ENCODE measurements at regions not wholly inside any gene's neighbourhood (a gene's known extent, or its start where the extent isn't known, plus 50 kb on each side); places are given as distances from the start of the nearest gene placed in this dataset.

DNA sequence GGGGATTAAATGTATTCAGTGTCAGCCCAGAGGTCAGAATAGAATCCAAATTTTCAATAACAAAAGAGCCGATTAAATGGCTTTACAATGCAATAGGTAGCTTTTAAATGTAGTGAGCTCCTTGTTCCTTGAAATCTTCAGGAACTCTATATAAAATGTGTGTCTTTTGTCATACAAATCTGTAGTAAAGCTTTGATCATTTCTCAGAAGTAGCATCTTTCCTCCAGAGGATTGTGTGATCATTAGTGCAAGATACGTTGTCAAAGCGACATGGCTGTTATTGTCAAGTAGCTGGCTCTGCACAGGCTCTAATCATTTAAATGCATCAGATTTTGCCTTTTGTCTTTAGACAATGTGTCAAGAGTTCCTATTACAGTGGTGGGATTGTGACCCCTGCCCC is 116.1 kb upstream of the NAMPT start:
- no peak overlapping the region for H3K27ac ChIP-seq (ENCODE audit: low read depth in 2 of 2, low read length in 1 of 2)
- no peaks in the 10 kb centered on the region for H3K9me3 ChIP-seq (ENCODE audit: control insufficient read depth in 2 of 2, insufficient read depth in 1 of 2, low read depth in 1 of 2, low read length in 1 of 2)
- no peaks in the 10 kb centered on the region for H3K36me3 ChIP-seq (ENCODE audit: control insufficient read depth in 2 of 2, insufficient read depth in 2 of 2, low read length in 1 of 2)
- 86 to 93% methylated on average over 3 of the region's 3 CpGs for WGBS, 2 donors
- no peak overlapping the region for H3K4me3 ChIP-seq (ENCODE audit: low read depth in 1 of 2, low read length in 2 of 2)
- no peaks in the 10 kb centered on the region for H3K27me3 ChIP-seq (ENCODE audit: control insufficient read depth in 1 of 2, insufficient read depth in 2 of 2, low read length in 2 of 2)
- H3K4me1 ChIP-seq (ENCODE audit: control insufficient read depth in 2 of 2, insufficient read depth in 2 of 2, low read length in 1 of 2): no peaks in the 10 kb centered on the region

DNA sequence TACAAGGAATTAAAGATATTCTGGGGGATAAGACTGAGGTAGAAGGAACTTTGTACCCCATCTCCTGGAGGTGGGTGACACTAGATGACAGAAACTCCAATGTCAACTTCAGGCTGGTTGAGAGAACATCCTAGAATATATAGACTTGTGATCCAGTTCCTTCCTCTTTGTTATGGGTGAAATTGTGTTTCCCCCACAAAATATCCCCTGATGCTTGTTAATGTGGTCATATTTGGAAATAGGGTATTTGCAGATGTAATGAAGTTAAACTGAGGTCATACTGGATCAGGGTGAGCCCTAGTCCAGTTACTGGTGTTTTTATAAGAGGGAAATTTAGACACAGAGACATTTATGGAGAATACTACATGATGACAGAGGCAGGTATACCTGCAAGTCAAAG is 114.0 kb upstream of the NAMPT start:
- no peaks in the 10 kb centered on the region for H3K27me3 ChIP-seq (ENCODE audit: control insufficient read depth in 1 of 2, insufficient read depth in 2 of 2, low read length in 2 of 2)
- no peaks in the 10 kb centered on the region for H3K4me1 ChIP-seq (ENCODE audit: control insufficient read depth in 2 of 2, insufficient read depth in 2 of 2, low read length in 1 of 2)
- H3K9me3 ChIP-seq (ENCODE audit: control insufficient read depth in 2 of 2, insufficient read depth in 1 of 2, low read depth in 1 of 2, low read length in 1 of 2): no peaks in the 10 kb centered on the region
- H3K4me3 ChIP-seq (ENCODE audit: low read depth in 1 of 2, low read length in 2 of 2): no peak overlapping the region
- H3K36me3 ChIP-seq (ENCODE audit: control insufficient read depth in 2 of 2, insufficient read depth in 2 of 2, low read length in 1 of 2): no peaks in the 10 kb centered on the region
- no peak overlapping the region for H3K27ac ChIP-seq (ENCODE audit: low read depth in 2 of 2, low read length in 1 of 2)

GRCh38 chr7:106397994-106398393 is 113.2 kb upstream of the NAMPT start:
- H3K9me3 ChIP-seq (ENCODE audit: control insufficient read depth in 2 of 2, insufficient read depth in 1 of 2, low read depth in 1 of 2, low read length in 1 of 2): no peaks in the 10 kb centered on the region
- H3K36me3 ChIP-seq (ENCODE audit: control insufficient read depth in 2 of 2, insufficient read depth in 2 of 2, low read length in 1 of 2): no peaks in the 10 kb centered on the region
- no peaks in the 10 kb centered on the region for H3K4me1 ChIP-seq (ENCODE audit: control insufficient read depth in 2 of 2, insufficient read depth in 2 of 2, low read length in 1 of 2)
- no peak overlapping the region for H3K4me3 ChIP-seq (ENCODE audit: low read depth in 1 of 2, low read length in 2 of 2)
- H3K27me3 ChIP-seq (ENCODE audit: control insufficient read depth in 1 of 2, insufficient read depth in 2 of 2, low read length in 2 of 2): no peaks in the 10 kb centered on the region
- WGBS, 2 donors: 88 to 92% methylated on average over 5 of the region's 5 CpGs
- no peak overlapping the region for H3K27ac ChIP-seq (ENCODE audit: low read depth in 2 of 2, low read length in 1 of 2)

DNA sequence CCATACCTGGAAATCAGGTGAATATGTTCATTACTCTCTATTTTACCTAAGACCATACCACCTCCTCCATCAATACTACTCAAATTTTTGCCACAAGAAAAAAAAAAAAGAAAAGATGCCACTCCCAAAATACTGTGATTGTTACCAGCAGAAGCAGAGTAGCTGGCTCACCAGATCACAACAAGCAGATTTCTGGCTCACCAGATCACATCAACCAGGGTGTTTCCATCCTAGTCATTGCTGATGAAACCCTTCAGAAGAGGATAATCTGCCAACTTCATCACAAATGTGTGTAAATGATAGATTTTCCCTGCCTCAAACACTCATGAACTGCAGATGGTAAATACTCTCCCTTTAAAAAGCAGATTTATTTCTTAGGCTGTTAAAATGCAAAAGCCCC is 109.7 kb upstream of the NAMPT start:
- no peaks in the 10 kb centered on the region for H3K9me3 ChIP-seq (ENCODE audit: control insufficient read depth in 2 of 2, insufficient read depth in 1 of 2, low read depth in 1 of 2, low read length in 1 of 2)
- no peaks in the 10 kb centered on the region for H3K4me1 ChIP-seq (ENCODE audit: control insufficient read depth in 2 of 2, insufficient read depth in 2 of 2, low read length in 1 of 2)
- no peak overlapping the region for H3K27ac ChIP-seq (ENCODE audit: low read depth in 2 of 2, low read length in 1 of 2)
- no peaks in the 10 kb centered on the region for H3K27me3 ChIP-seq (ENCODE audit: control insufficient read depth in 1 of 2, insufficient read depth in 2 of 2, low read length in 2 of 2)
- H3K4me3 ChIP-seq (ENCODE audit: low read depth in 1 of 2, low read length in 2 of 2): no peak overlapping the region
- no peaks in the 10 kb centered on the region for H3K36me3 ChIP-seq (ENCODE audit: control insufficient read depth in 2 of 2, insufficient read depth in 2 of 2, low read length in 1 of 2)

GRCh38 chr7:106393564-106394251 is 108.9 kb upstream of the NAMPT start:
- 67 to 71% methylated on average over 6 of the region's 6 CpGs for WGBS, 2 donors
- H3K4me3 ChIP-seq (ENCODE audit: low read depth in 1 of 2, low read length in 2 of 2): no peak overlapping the region
- H3K36me3 ChIP-seq (ENCODE audit: control insufficient read depth in 2 of 2, insufficient read depth in 2 of 2, low read length in 1 of 2): no peaks in the 10 kb centered on the region
- no peaks in the 10 kb centered on the region for H3K4me1 ChIP-seq (ENCODE audit: control insufficient read depth in 2 of 2, insufficient read depth in 2 of 2, low read length in 1 of 2)
- no peaks in the 10 kb centered on the region for H3K27me3 ChIP-seq (ENCODE audit: control insufficient read depth in 1 of 2, insufficient read depth in 2 of 2, low read length in 2 of 2)
- no peaks in the 10 kb centered on the region for H3K9me3 ChIP-seq (ENCODE audit: control insufficient read depth in 2 of 2, insufficient read depth in 1 of 2, low read depth in 1 of 2, low read length in 1 of 2)
- no peak overlapping the region for H3K27ac ChIP-seq (ENCODE audit: low read depth in 2 of 2, low read length in 1 of 2)

GRCh38 chr7:106392590-106392989 is 107.8 kb upstream of the NAMPT start:
- no peaks in the 10 kb centered on the region for H3K9me3 ChIP-seq (ENCODE audit: control insufficient read depth in 2 of 2, insufficient read depth in 1 of 2, low read depth in 1 of 2, low read length in 1 of 2)
- no peak overlapping the region for H3K27ac ChIP-seq (ENCODE audit: low read depth in 2 of 2, low read length in 1 of 2)
- H3K4me1 ChIP-seq (ENCODE audit: control insufficient read depth in 2 of 2, insufficient read depth in 2 of 2, low read length in 1 of 2): no peaks in the 10 kb centered on the region
- no peaks in the 10 kb centered on the region for H3K27me3 ChIP-seq (ENCODE audit: control insufficient read depth in 1 of 2, insufficient read depth in 2 of 2, low read length in 2 of 2)
- H3K4me3 ChIP-seq (ENCODE audit: low read depth in 1 of 2, low read length in 2 of 2): no peak overlapping the region
- no peaks in the 10 kb centered on the region for H3K36me3 ChIP-seq (ENCODE audit: control insufficient read depth in 2 of 2, insufficient read depth in 2 of 2, low read length in 1 of 2)
- 43% methylated on average over 2 of the region's 2 CpGs for WGBS, 2 donors

- Histone ChIP-seq H3K27ac (ENCODE audit: low read depth in 2 of 2, low read length in 1 of 2) (no peak overlapping the region), H3K4me3 (ENCODE audit: low read depth in 1 of 2, low read length in 2 of 2) (no peak overlapping the region), H3K9me3 (ENCODE audit: control insufficient read depth in 2 of 2, insufficient read depth in 1 of 2, low read depth in 1 of 2, low read length in 1 of 2) (no peaks in the 10 kb centered on the region), H3K27me3 (ENCODE audit: control insufficient read depth in 1 of 2, insufficient read depth in 2 of 2, low read length in 2 of 2) (no peaks in the 10 kb centered on the region), H3K36me3 (ENCODE audit: control insufficient read depth in 2 of 2, insufficient read depth in 2 of 2, low read length in 1 of 2) (no peaks in the 10 kb centered on the region), H3K4me1 (ENCODE audit: control insufficient read depth in 2 of 2, insufficient read depth in 2 of 2, low read length in 1 of 2) (no peaks in the 10 kb centered on the region)
- WGBS, 2 donors: 79 to 90% methylated on average over 4 of the region's 4 CpGs
Measured at GRCh38 chr7:106392144-106392543, 107.4 kb upstream of the NAMPT start.

DNA sequence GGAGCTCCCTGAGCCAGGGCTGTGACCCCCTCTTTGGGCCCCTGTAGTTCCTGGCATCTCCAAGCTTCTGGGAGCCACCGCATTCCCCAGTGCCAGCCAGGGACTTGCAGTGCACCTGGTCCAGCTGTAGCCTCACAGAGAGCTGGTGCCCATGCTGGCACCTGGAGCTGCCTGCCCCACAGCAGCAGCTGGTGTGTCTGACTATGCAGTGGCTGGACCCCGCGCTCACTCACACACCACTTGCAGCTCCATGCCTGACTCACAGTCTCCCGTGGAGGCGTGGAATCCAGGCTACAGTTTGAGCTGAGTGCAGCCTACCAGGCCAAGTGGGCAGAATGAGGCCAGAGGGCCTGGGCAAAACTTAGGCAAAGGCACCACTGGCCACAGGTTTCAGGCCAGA is 102.2 kb upstream of the NAMPT start:
- H3K4me1 ChIP-seq (ENCODE audit: control insufficient read depth in 2 of 2, insufficient read depth in 2 of 2, low read length in 1 of 2): no peaks in the 10 kb centered on the region
- H3K36me3 ChIP-seq (ENCODE audit: control insufficient read depth in 2 of 2, insufficient read depth in 2 of 2, low read length in 1 of 2): no peaks in the 10 kb centered on the region
- WGBS, 2 donors: 93 to 95% methylated on average over 5 of the region's 5 CpGs
- H3K27me3 ChIP-seq (ENCODE audit: control insufficient read depth in 1 of 2, insufficient read depth in 2 of 2, low read length in 2 of 2): no peaks in the 10 kb centered on the region
- H3K4me3 ChIP-seq (ENCODE audit: low read depth in 1 of 2, low read length in 2 of 2): no peak overlapping the region
- no peak overlapping the region for H3K27ac ChIP-seq (ENCODE audit: low read depth in 2 of 2, low read length in 1 of 2)
- H3K9me3 ChIP-seq (ENCODE audit: control insufficient read depth in 2 of 2, insufficient read depth in 1 of 2, low read depth in 1 of 2, low read length in 1 of 2): peaks cover 0 to 2% of the 10 kb centered on the region in 2 donors

- Histone ChIP-seq H3K27ac (ENCODE audit: low read depth in 2 of 2, low read length in 1 of 2) (peak overlapping the region; percentile 37 to 56), H3K27me3 (ENCODE audit: control insufficient read depth in 1 of 2, insufficient read depth in 2 of 2, low read length in 2 of 2) (no peaks in the 10 kb centered on the region), H3K4me3 (ENCODE audit: low read depth in 1 of 2, low read length in 2 of 2) (no peak overlapping the region), H3K36me3 (ENCODE audit: control insufficient read depth in 2 of 2, insufficient read depth in 2 of 2, low read length in 1 of 2) (no peaks in the 10 kb centered on the region), H3K4me1 (ENCODE audit: control insufficient read depth in 2 of 2, insufficient read depth in 2 of 2, low read length in 1 of 2) (no peaks in the 10 kb centered on the region), H3K9me3 (ENCODE audit: control insufficient read depth in 2 of 2, insufficient read depth in 1 of 2, low read depth in 1 of 2, low read length in 1 of 2) (peaks cover 0 to 2% of the 10 kb centered on the region in 2 donors)
Measured at GRCh38 chr7:106384373-106384772, 99.6 kb upstream of the NAMPT start.

- H3K9me3 ChIP-seq (ENCODE audit: control insufficient read depth in 2 of 2, insufficient read depth in 1 of 2, low read depth in 1 of 2, low read length in 1 of 2): peaks cover 0 to 2% of the 10 kb centered on the region in 2 donors
- no peak overlapping the region for H3K27ac ChIP-seq (ENCODE audit: low read depth in 2 of 2, low read length in 1 of 2)
- H3K27me3 ChIP-seq (ENCODE audit: control insufficient read depth in 1 of 2, insufficient read depth in 2 of 2, low read length in 2 of 2): no peaks in the 10 kb centered on the region
- H3K4me1 ChIP-seq (ENCODE audit: control insufficient read depth in 2 of 2, insufficient read depth in 2 of 2, low read length in 1 of 2): no peaks in the 10 kb centered on the region
- H3K36me3 ChIP-seq (ENCODE audit: control insufficient read depth in 2 of 2, insufficient read depth in 2 of 2, low read length in 1 of 2): no peaks in the 10 kb centered on the region
- WGBS, 2 donors: 97 to 100% methylated on average over 1 of the region's 1 CpG
- no peak overlapping the region for H3K4me3 ChIP-seq (ENCODE audit: low read depth in 1 of 2, low read length in 2 of 2)
Measured at GRCh38 chr7:106382929-106383328, 98.1 kb upstream of the NAMPT start.

Measured in esophagus (tissue), 2 donors.